NCI-H526 treated with DMSO at 0.1 percent for 48 hours (cell line): ENCODE measurements at regions not wholly inside any gene's neighbourhood (a gene's known extent, or its start where the extent isn't known, plus 50 kb on each side); places are given as distances from the start of the nearest gene placed in this dataset.

Experiments used
- DNase-seq: peaks from one replicate; lab custom pipeline; 2025; lab: John Stamatoyannopoulos, UW

- peak; percentile 10 for DNase-seq
Measured at GRCh38 chr15:72920551-72920950, 131.7 kb upstream of the NEO1 start.

- DNase-seq: peak; percentile 60
Measured at GRCh38 chr15:72919936-72920465, 132.3 kb upstream of the NEO1 start.

GRCh38 chr15:72916897-72917296 lies 133.3 kb upstream of the ADPGK start:
- no peak for DNase-seq

- DNase-seq: no peak
Measured at GRCh38 chr15:72916378-72916777, 132.8 kb upstream of the ADPGK start.

GRCh38 chr15:72915843-72916242 lies 132.3 kb upstream of the ADPGK start:
- no peak for DNase-seq

- DNase-seq: no peak
Measured at GRCh38 chr15:72912996-72913395, 129.4 kb upstream of the ADPGK start.

GRCh38 chr15:72912121-72912520 lies 128.6 kb upstream of the ADPGK start:
- DNase-seq: no peak

GRCh38 chr15:72911626-72912025 lies 128.1 kb upstream of the ADPGK start:
- DNase-seq: no peak

- no peak for DNase-seq
Measured at GRCh38 chr15:72908713-72909112, 125.2 kb upstream of the ADPGK start.

- DNase-seq: no peak
Measured at GRCh38 chr15:72907733-72908132, 124.2 kb upstream of the ADPGK start.

GRCh38 chr15:72902919-72903260 lies 119.3 kb upstream of the ADPGK start:
- no peak for DNase-seq

- DNase-seq: no peak
Measured at GRCh38 chr15:72902245-72902918, 118.8 kb upstream of the ADPGK start.

- no peak for DNase-seq
Measured at GRCh38 chr15:72892986-72893385, 109.4 kb upstream of the ADPGK start.

- DNase-seq: no peak
Measured at GRCh38 chr15:72890043-72890442, 106.5 kb upstream of the ADPGK start.

GRCh38 chr15:72889545-72889944 lies 106.0 kb upstream of the ADPGK start:
- no peak for DNase-seq

GRCh38 chr15:72888811-72889210 lies 105.3 kb upstream of the ADPGK start:
- DNase-seq: no peak

GRCh38 chr15:72888211-72888610 lies 104.7 kb upstream of the ADPGK start:
- no peak for DNase-seq

GRCh38 chr15:72887376-72887775 lies 103.8 kb upstream of the ADPGK start:
- DNase-seq: no peak

- DNase-seq: no peak
Measured at GRCh38 chr15:72884311-72884710, 100.8 kb upstream of the ADPGK start.

- DNase-seq: no peak
Measured at GRCh38 chr15:72873379-72874233, 90.0 kb upstream of the ADPGK start.

GRCh38 chr15:72872066-72872845 lies 88.7 kb upstream of the ADPGK start:
- DNase-seq: no peak

- DNase-seq: no peak
Measured at GRCh38 chr15:72866866-72867616, 83.5 kb upstream of the ADPGK start.
